HepG2 (cell line): ENCODE measurements at regions not wholly inside any gene's neighbourhood (a gene's known extent, or its start where the extent isn't known, plus 50 kb on each side); places are given as distances from the start of the nearest gene placed in this dataset.

Experiments used
- ATAC-seq: fragments of 200-7000 bp; cut with Tn5 transposase; 3 replicates; pipeline ENCODE4 v1.9.1; 2020; ENCODE audit warnings: mild to moderate bottlenecking, moderate library complexity
- BruUV-seq: library from RNA; stranded (reverse); fragments of 400-500 nt; replicated peaks from 2 replicates; lab custom pipeline; 2021; lab: Mats Ljungman, UMichigan
- CTCF ChIA-PET: fragments of 300-600 bp; formaldehyde crosslinking; extraction: SDS; loops from one replicate; lab custom pipeline; 2021; ENCODE audit warnings: low total read pairs, inconsistent platforms, low intra/inter-chr PET ratio; lab: Yijun Ruan, JAX
- POLR2A ChIA-PET: fragments of 350-600 bp; sonication (Branson Sonifier 250); formaldehyde crosslinking; loops from one replicate; lab custom pipeline; 2020; ENCODE audit warnings: antibody characterized with exemption, inconsistent platforms; lab: Yijun Ruan, JAX
- DNase-seq: peaks from one replicate; pipeline ENCODE4 v3.0.0-alpha.2; 2015; ENCODE audit warnings: low spot score
- FAIRE-seq: peaks from 3 replicates; lab custom pipeline; 2011; peaks lifted over from hg19 to GRCh38; lab: Jason Lieb, UNC
- H2AFZ ChIP-seq: one replicate; pipeline ENCODE4 v1.6.1; 2011; ENCODE audit warnings: low read length, inconsistent platforms
- H3K27ac ChIP-seq: fragments of 300-600 bp; 3 replicates; pipeline ENCODE4 v1.8.0; 2011; ENCODE audit warnings: mixed run types, mild to moderate bottlenecking, mixed read lengths, low read length, inconsistent platforms; ENCODE audit not compliant: insufficient read depth; ENCODE audit errors: extremely low read length
- H3K27me3 ChIP-seq, 2 experiments: fragments of 200-600 bp in 1 of 2; 2 replicates in 1 of 2; 3 replicates in 1 of 2; pipeline versions ENCODE4 v1.6.0 to v1.8.0; 2011; ENCODE audit warnings: low read length in 2 of 2, mild to moderate bottlenecking in 2 of 2, moderate library complexity in 2 of 2, inconsistent platforms in 1 of 2; ENCODE audit not compliant: insufficient read depth in 2 of 2, control insufficient read depth in 1 of 2
- H3K36me3 ChIP-seq, 2 experiments: fragments of 200-600 bp in 1 of 2; replicated peaks in 1 of 2; 2 replicates in 1 of 2; 3 replicates in 1 of 2; pipeline versions ENCODE4 v1.5.1 to v1.8.0; 2011; ENCODE audit warnings: low read length in 2 of 2, inconsistent platforms in 1 of 2; ENCODE audit not compliant: insufficient read depth in 2 of 2, control insufficient read depth in 1 of 2
- H3K4me1 ChIP-seq: 2 replicates; pipeline ENCODE4 v1.5.1; 2012; ENCODE audit warnings: low read length, inconsistent platforms; ENCODE audit not compliant: insufficient read depth
- H3K4me2 ChIP-seq: 2 replicates; pipeline ENCODE4 v1.6.0; 2011; ENCODE audit warnings: low read depth, low read length, inconsistent platforms
- H3K4me3 ChIP-seq, 3 experiments: fragments of 200-600 bp in 1 of 3; sonication (generic), shearing (Covaris generic) in 1 of 3; replicated peaks in 1 of 3; 2 replicates each; pipeline ENCODE4 v1.5.1; 2011 to 2016; ENCODE audit warnings: low read length in 3 of 3, inconsistent platforms in 2 of 3, low read depth in 2 of 3, mild to moderate bottlenecking in 2 of 3, control low read depth in 1 of 3, mixed read lengths in 1 of 3; ENCODE audit not compliant: insufficient read depth in 1 of 3
- H3K79me2 ChIP-seq: one replicate; pipeline ENCODE4 v1.6.1; 2011; ENCODE audit warnings: low read length, inconsistent platforms; ENCODE audit not compliant: insufficient read depth
- H3K9ac ChIP-seq: 2 replicates; pipeline ENCODE4 v1.6.0; 2011; ENCODE audit warnings: mild to moderate bottlenecking, low read depth, low read length, inconsistent platforms; ENCODE audit not compliant: insufficient read depth
- H3K9me3 ChIP-seq: 2 replicates; pipeline ENCODE4 v1.5.1; 2012; ENCODE audit warnings: mild to moderate bottlenecking, low read length
- H4K20me1 ChIP-seq: 2 replicates; pipeline ENCODE4 v1.6.0; 2011; ENCODE audit warnings: inconsistent platforms, mild to moderate bottlenecking, low read length, moderate library complexity; ENCODE audit not compliant: insufficient read depth
- ATF1 ChIP-seq: IDR thresholded peaks from 2 replicates; pipeline ENCODE4 v1.6.1; 2016; ENCODE audit warnings: mild to moderate bottlenecking, control low read depth
- ATM ChIP-seq: fragments of 450-650 bp; IDR thresholded peaks from 2 replicates; pipeline ENCODE4 v1.7.1; 2017; ENCODE audit warnings: mild to moderate bottlenecking, borderline replicate concordance
- MAFF ChIP-seq: IDR thresholded peaks from 2 replicates; pipeline ENCODE4 v1.6.1; 2011; ENCODE audit warnings: low read depth, low read length, improper control_type of control experiment
- MAFK ChIP-seq, 2 experiments: IDR thresholded peaks in 1 of 2; conservative IDR thresholded peaks in 1 of 2; 2 replicates each; pipeline ENCODE4 v1.6.1; 2011; ENCODE audit warnings: improper control_type of control experiment in 2 of 2, low read length in 2 of 2
- NFE2L1 ChIP-seq: sonication (generic); formaldehyde crosslinking; IDR thresholded peaks from 2 replicates; pipeline ENCODE4 v1.4.0; 2020; ENCODE audit warnings: missing genetic modification reagents, mild to moderate bottlenecking, borderline replicate concordance
- POLR2A ChIP-seq, 2 experiments: IDR thresholded peaks; 2 replicates each; pipeline ENCODE4 v1.6.1; 2011; ENCODE audit warnings: low read depth in 2 of 2, low read length in 2 of 2, mild to moderate bottlenecking in 1 of 2, moderate library complexity in 1 of 2; ENCODE audit not compliant: insufficient read depth in 1 of 2
- RNF2 ChIP-seq: fragments of 450-650 bp; conservative IDR thresholded peaks from 2 replicates; pipeline ENCODE4 v1.6.1; 2016; ENCODE audit warnings: low read depth
- SIN3A ChIP-seq: IDR thresholded peaks from 2 replicates; pipeline ENCODE4 v1.6.1; 2011; ENCODE audit warnings: low read depth, mild to moderate bottlenecking, control low read depth, low read length, borderline replicate concordance
- ZKSCAN5 ChIP-seq: sonication (generic); formaldehyde crosslinking; IDR thresholded peaks from 2 replicates; pipeline ENCODE4 v1.5.1; 2020; ENCODE audit warnings: mild to moderate bottlenecking, missing genetic modification reagents
- ZNF101 ChIP-seq: sonication (generic); formaldehyde crosslinking; IDR thresholded peaks from 2 replicates; pipeline ENCODE4 v1.4.0; 2020; ENCODE audit warnings: mild to moderate bottlenecking, low read depth, missing genetic modification reagents, borderline replicate concordance
- ZNF766 ChIP-seq: sonication (generic); formaldehyde crosslinking; IDR thresholded peaks from 2 replicates; pipeline ENCODE4 v1.5.0; 2020; ENCODE audit warnings: missing genetic modification reagents, borderline replicate concordance
- WGBS: methylation state at CpG from one replicate; pipeline ENCODE4 v1.1.6; 2017; ENCODE audit warnings: low lambda C conversion rate; 5-methylcytosine and 5-hydroxymethylcytosine counted together
- in situ Hi-C: cut with HindIII; loops from 2 replicates; pipeline ENCODE4 v1.10.0; 2017; ENCODE audit warnings: low pct_unique_long_range_greater_than_20kb; ENCODE audit not compliant: extremely low pct_ligation_motif_present
- intact Hi-C: fragments of 100-400 bp; cut with micrococcal nuclease; formaldehyde crosslinking; loops from one replicate; pipeline ENCODE4 v1.10.0; 2022; ENCODE audit not compliant: unreplicated experiment
- TF ChIP-seq, protein P1 (sequence below): sonication (generic); formaldehyde crosslinking; IDR thresholded peaks from 2 replicates; pipeline ENCODE4 v1.5.0; 2020; ENCODE audit warnings: missing genetic modification reagents
- TF ChIP-seq, protein P2 (sequence below): sonication (generic); formaldehyde crosslinking; IDR thresholded peaks from 2 replicates; pipeline ENCODE4 v1.4.0; 2020; ENCODE audit warnings: mild to moderate bottlenecking, missing genetic modification reagents

- TF ChIP-seq ZNF766 (CRISPR knock-in tag) (no peak), POLR2A (IDR thresholded peaks at IDR 0.05; ENCODE audit: insufficient read depth in 1 of 2, low read depth in 2 of 2, low read length in 2 of 2) (no peak), RNF2 (no peak), SIN3A (no peak), ZKSCAN5 (CRISPR knock-in tag) (no peak)
These were observed 456.6 kb upstream of the CCDC54 start (continued) for GRCh38 chr3:106920609-106921008.

DNA sequence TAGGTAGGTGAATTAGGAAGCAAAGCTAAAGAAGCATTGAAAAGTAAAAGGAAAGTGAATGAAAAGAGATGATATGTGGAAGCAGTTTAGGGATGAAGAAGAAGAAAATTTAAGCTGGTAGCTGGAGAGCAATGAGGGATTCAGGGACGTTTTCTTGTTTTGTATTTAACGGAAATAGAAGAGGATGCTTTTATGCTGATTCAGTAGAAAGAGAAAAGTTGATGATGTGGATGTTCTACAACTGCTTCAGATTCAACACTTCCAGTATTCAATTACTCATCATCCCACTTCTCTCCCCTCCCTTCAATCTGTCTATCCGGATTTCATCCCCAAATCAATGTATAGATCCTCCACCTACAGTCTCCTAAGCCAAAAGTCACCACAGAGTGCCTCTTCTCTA is 448.2 kb upstream of the CCDC54 start:
- H3K4me1 ChIP-seq, result no peaks in the 10 kb centered on the region
- H3K36me3 ChIP-seq, result no peaks in the 10 kb centered on the region
- no peak overlapping the region for H3K9ac ChIP-seq
- in situ Hi-C loops, result no loop called here
- ChIA-PET CTCF (no interaction called here), POLR2A (no interaction called here)
- no peaks in the 10 kb centered on the region for H3K79me2 ChIP-seq
- no peaks in the 10 kb centered on the region for H3K27me3 ChIP-seq
- WGBS, result 24% methylated on average over 3 of the region's 3 CpGs
- intact Hi-C loops, result no loop called here
- no peak overlapping the region for H3K4me3 ChIP-seq
- DNase-seq, result no peak
- FAIRE-seq, result no peak
- H4K20me1 ChIP-seq, result no peaks in the 10 kb centered on the region
- no peak overlapping the region for H3K4me2 ChIP-seq
- TF ChIP-seq ZNF101, result no peak
- no peak for TF ChIP-seq NFE2L1 (CRISPR knock-in tag)
- peak; percentile 78 for TF ChIP-seq MAFF
- TF ChIP-seq MAFK (conservative IDR thresholded peaks at IDR 0.05 in 1 of 2, IDR thresholded peaks at IDR 0.05 in 1 of 2; ENCODE audit: low read length in 2 of 2), result peak; percentile 67 to 83
- BruUV-seq, result no TSS peak
- no peak for ATAC-seq
- H3K27ac ChIP-seq, result no peak overlapping the region
- no peaks in the 10 kb centered on the region for H3K9me3 ChIP-seq
- H2AFZ ChIP-seq, result no peak overlapping the region

DNA sequence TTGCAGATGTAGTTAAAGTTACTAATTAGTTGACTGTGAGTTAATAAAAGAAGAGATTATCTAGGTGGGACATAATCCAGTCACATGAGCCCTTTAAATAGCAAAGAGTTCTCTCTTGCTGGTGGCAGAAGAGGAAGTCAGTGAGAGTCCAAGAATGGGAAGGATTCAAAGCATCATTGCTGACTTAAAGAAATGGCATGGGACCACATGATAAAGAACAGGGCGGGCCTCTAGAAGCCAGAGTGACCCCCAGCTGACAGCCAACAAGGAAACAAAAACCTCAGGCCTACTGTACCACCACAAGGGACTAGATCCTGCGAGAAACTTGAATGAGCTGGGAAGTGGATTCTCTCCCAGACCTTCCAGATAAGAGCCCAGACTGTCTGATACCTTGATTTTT is 447.2 kb upstream of the CCDC54 start:
- ChIA-PET CTCF (no interaction called here), POLR2A (no interaction called here)
- BruUV-seq, result no TSS peak
- 0% methylated on average over 1 of the region's 2 CpGs for WGBS
- Histone ChIP-seq H3K79me2 (no peaks in the 10 kb centered on the region), H2AFZ (no peak overlapping the region), H3K4me1 (no peaks in the 10 kb centered on the region), H3K27me3 (no peaks in the 10 kb centered on the region), H4K20me1 (no peaks in the 10 kb centered on the region), H3K9ac (no peak overlapping the region), H3K27ac (no peak overlapping the region), H3K4me2 (no peak overlapping the region), H3K36me3 (no peaks in the 10 kb centered on the region), H3K9me3 (no peaks in the 10 kb centered on the region), H3K4me3 (no peak overlapping the region)
- FAIRE-seq (no peak), ATAC-seq (no peak), DNase-seq (no peak)
- in situ Hi-C loops (no loop called here), intact Hi-C loops (no loop called here)
- TF ChIP-seq, protein P1, sequence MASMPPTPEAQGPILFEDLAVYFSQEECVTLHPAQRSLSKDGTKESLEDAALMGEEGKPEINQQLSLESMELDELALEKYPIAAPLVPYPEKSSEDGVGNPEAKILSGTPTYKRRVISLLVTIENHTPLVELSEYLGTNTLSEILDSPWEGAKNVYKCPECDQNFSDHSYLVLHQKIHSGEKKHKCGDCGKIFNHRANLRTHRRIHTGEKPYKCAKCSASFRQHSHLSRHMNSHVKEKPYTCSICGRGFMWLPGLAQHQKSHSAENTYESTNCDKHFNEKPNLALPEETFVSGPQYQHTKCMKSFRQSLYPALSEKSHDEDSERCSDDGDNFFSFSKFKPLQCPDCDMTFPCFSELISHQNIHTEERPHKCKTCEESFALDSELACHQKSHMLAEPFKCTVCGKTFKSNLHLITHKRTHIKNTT (CRISPR knock-in tag), result no peak
- TF ChIP-seq ATF1 (CRISPR knock-in tag), result no peak
- no peak for TF ChIP-seq ATM
- TF ChIP-seq, protein P2, sequence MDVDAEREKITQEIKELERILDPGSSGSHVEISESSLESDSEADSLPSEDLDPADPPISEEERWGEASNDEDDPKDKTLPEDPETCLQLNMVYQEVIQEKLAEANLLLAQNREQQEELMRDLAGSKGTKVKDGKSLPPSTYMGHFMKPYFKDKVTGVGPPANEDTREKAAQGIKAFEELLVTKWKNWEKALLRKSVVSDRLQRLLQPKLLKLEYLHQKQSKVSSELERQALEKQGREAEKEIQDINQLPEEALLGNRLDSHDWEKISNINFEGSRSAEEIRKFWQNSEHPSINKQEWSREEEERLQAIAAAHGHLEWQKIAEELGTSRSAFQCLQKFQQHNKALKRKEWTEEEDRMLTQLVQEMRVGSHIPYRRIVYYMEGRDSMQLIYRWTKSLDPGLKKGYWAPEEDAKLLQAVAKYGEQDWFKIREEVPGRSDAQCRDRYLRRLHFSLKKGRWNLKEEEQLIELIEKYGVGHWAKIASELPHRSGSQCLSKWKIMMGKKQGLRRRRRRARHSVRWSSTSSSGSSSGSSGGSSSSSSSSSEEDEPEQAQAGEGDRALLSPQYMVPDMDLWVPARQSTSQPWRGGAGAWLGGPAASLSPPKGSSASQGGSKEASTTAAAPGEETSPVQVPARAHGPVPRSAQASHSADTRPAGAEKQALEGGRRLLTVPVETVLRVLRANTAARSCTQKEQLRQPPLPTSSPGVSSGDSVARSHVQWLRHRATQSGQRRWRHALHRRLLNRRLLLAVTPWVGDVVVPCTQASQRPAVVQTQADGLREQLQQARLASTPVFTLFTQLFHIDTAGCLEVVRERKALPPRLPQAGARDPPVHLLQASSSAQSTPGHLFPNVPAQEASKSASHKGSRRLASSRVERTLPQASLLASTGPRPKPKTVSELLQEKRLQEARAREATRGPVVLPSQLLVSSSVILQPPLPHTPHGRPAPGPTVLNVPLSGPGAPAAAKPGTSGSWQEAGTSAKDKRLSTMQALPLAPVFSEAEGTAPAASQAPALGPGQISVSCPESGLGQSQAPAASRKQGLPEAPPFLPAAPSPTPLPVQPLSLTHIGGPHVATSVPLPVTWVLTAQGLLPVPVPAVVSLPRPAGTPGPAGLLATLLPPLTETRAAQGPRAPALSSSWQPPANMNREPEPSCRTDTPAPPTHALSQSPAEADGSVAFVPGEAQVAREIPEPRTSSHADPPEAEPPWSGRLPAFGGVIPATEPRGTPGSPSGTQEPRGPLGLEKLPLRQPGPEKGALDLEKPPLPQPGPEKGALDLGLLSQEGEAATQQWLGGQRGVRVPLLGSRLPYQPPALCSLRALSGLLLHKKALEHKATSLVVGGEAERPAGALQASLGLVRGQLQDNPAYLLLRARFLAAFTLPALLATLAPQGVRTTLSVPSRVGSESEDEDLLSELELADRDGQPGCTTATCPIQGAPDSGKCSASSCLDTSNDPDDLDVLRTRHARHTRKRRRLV, result no peak
